Activated CD8-positive, alpha-beta memory T cell treated with anti-CD3 and anti-CD28 coated beads for 4 hours (primary cell): ENCODE measurements at regions not wholly inside any gene's neighbourhood (a gene's known extent, or its start where the extent isn't known, plus 50 kb on each side); places are given as distances from the start of the nearest gene placed in this dataset.

Experiments used
- DNase-seq, 2 donors: peaks; one replicate each; pipeline ENCODE4 v3.0.0-alpha.2; 2020; ENCODE audit warnings: low read depth in 2 of 2

GRCh38 chr7:38070718-38071117 is 107.3 kb upstream of the STARD3NL start:
- no peak for DNase-seq

- DNase-seq = no peak
Observed at GRCh38 chr7:38086857-38087256, 91.2 kb upstream of the STARD3NL start.

- DNase-seq = no peak
Observed at GRCh38 chr7:38102507-38102906, 75.5 kb upstream of the STARD3NL start.

- no peak for DNase-seq
Observed at GRCh38 chr7:38105874-38106483, 72.1 kb upstream of the STARD3NL start.

GRCh38 chr7:38107486-38107893 is 70.6 kb upstream of the STARD3NL start:
- DNase-seq = peak; percentile 31 to 38

- DNase-seq = no peak
Observed at GRCh38 chr7:38112075-38112474, 66.0 kb upstream of the STARD3NL start.

GRCh38 chr7:38120076-38120475 is 58.0 kb upstream of the STARD3NL start:
- DNase-seq = no peak

GRCh38 chr7:38122501-38122900 is 55.5 kb upstream of the STARD3NL start:
- no peak for DNase-seq

GRCh38 chr7:38123494-38123893 is 54.6 kb upstream of the STARD3NL start:
- DNase-seq = no peak

GRCh38 chr7:38127216-38128207 is 50.5 kb upstream of the STARD3NL start:
- DNase-seq = no peak
